ENCODE measurements at regions not wholly inside any gene's neighbourhood (a gene's known extent, or its start where the extent isn't known, plus 50 kb on each side); places are given as distances from the start of the nearest gene placed in this dataset.

GRCh38 chr2:8094526-8094925 lies 587.3 kb upstream of the ID2 start:
- H3K36me3 ChIP-seq (ENCODE audit: insufficient read depth, low read length), result no peaks in the 10 kb centered on the region
- H3K9me3 ChIP-seq (ENCODE audit: low read length), result no peaks in the 10 kb centered on the region
- TF ChIP-seq RAD21 (conservative IDR thresholded peaks at IDR 0.05) (no peak), CTCF (IDR thresholded peaks at IDR 0.05; ENCODE audit: poor library complexity, severe bottlenecking) (no peak), SMC3 (conservative IDR thresholded peaks at IDR 0.05; ENCODE audit: poor library complexity) (no peak), EZH2 (IDR thresholded peaks at IDR 0.05; ENCODE audit: borderline replicate concordance, insufficient read depth, low read length, poor library complexity, severe bottlenecking) (no peak), REST (IDR thresholded peaks at IDR 0.05; ENCODE audit: borderline replicate concordance) (no peak), TAF1 (IDR thresholded peaks at IDR 0.05; ENCODE audit: low read depth) (no peak), EP300 (conservative IDR thresholded peaks at IDR 0.05; ENCODE audit: poor library complexity, severe bottlenecking) (no peak), MXI1 (conservative IDR thresholded peaks at IDR 0.05; ENCODE audit: poor library complexity, severe bottlenecking) (no peak), POLR2AphosphoS5 (IDR thresholded peaks at IDR 0.05) (no peak)
- H3K9me2 ChIP-seq (ENCODE audit: insufficient read depth, low read length), result no peaks in the 10 kb centered on the region
- no peaks in the 10 kb centered on the region for H3F3A ChIP-seq (ENCODE audit: insufficient read depth, low read length, poor library complexity, severe bottlenecking)
- no peak overlapping the region for H3K9ac ChIP-seq (ENCODE audit: low read length)
- no peaks in the 10 kb centered on the region for H3K79me2 ChIP-seq (replicated peaks; ENCODE audit: insufficient read depth, low read length)
- H3K27ac ChIP-seq (ENCODE audit: low read length), result no peak overlapping the region
- no peak overlapping the region for H2AFZ ChIP-seq (ENCODE audit: low read depth, low read length)
- H3K4me3 ChIP-seq (ENCODE audit: low read length), result no peak overlapping the region
- H4K20me1 ChIP-seq (ENCODE audit: insufficient read depth), result no peaks in the 10 kb centered on the region
- no peaks in the 10 kb centered on the region for H3K27me3 ChIP-seq (ENCODE audit: insufficient read depth, low read depth, low read length)
- no peak overlapping the region for H3K4me2 ChIP-seq (ENCODE audit: low read length)

GRCh38 chr2:8095978-8096377 lies 585.9 kb upstream of the ID2 start:
- H3K36me3 ChIP-seq (ENCODE audit: insufficient read depth, low read length), result no peaks in the 10 kb centered on the region
- H2AFZ ChIP-seq (ENCODE audit: low read depth, low read length), result no peak overlapping the region
- H4K20me1 ChIP-seq (ENCODE audit: insufficient read depth), result no peaks in the 10 kb centered on the region
- H3F3A ChIP-seq (ENCODE audit: insufficient read depth, low read length, poor library complexity, severe bottlenecking), result no peaks in the 10 kb centered on the region
- H3K4me3 ChIP-seq (ENCODE audit: low read length), result no peak overlapping the region
- H3K9me2 ChIP-seq (ENCODE audit: insufficient read depth, low read length), result no peaks in the 10 kb centered on the region
- H3K79me2 ChIP-seq (replicated peaks; ENCODE audit: insufficient read depth, low read length), result no peaks in the 10 kb centered on the region
- H3K9me3 ChIP-seq (ENCODE audit: low read length), result no peaks in the 10 kb centered on the region
- TF ChIP-seq CTCF (IDR thresholded peaks at IDR 0.05; ENCODE audit: poor library complexity, severe bottlenecking) (no peak), POLR2AphosphoS5 (IDR thresholded peaks at IDR 0.05) (no peak), TAF1 (IDR thresholded peaks at IDR 0.05; ENCODE audit: low read depth) (no peak), REST (IDR thresholded peaks at IDR 0.05; ENCODE audit: borderline replicate concordance) (no peak), RAD21 (conservative IDR thresholded peaks at IDR 0.05) (no peak), SMC3 (conservative IDR thresholded peaks at IDR 0.05; ENCODE audit: poor library complexity) (no peak), EP300 (conservative IDR thresholded peaks at IDR 0.05; ENCODE audit: poor library complexity, severe bottlenecking) (no peak), EZH2 (IDR thresholded peaks at IDR 0.05; ENCODE audit: borderline replicate concordance, insufficient read depth, low read length, poor library complexity, severe bottlenecking) (no peak), MXI1 (conservative IDR thresholded peaks at IDR 0.05; ENCODE audit: poor library complexity, severe bottlenecking) (no peak)
- no peak overlapping the region for H3K9ac ChIP-seq (ENCODE audit: low read length)
- H3K4me2 ChIP-seq (ENCODE audit: low read length), result no peak overlapping the region
- no peak overlapping the region for H3K27ac ChIP-seq (ENCODE audit: low read length)
- H3K27me3 ChIP-seq (ENCODE audit: insufficient read depth, low read depth, low read length), result no peaks in the 10 kb centered on the region

All from neural cell (in vitro differentiated cells).